ENCODE measurements at regions not wholly inside any gene's neighbourhood (a gene's known extent, or its start where the extent isn't known, plus 50 kb on each side); places are given as distances from the start of the nearest gene placed in this dataset.

DNA sequence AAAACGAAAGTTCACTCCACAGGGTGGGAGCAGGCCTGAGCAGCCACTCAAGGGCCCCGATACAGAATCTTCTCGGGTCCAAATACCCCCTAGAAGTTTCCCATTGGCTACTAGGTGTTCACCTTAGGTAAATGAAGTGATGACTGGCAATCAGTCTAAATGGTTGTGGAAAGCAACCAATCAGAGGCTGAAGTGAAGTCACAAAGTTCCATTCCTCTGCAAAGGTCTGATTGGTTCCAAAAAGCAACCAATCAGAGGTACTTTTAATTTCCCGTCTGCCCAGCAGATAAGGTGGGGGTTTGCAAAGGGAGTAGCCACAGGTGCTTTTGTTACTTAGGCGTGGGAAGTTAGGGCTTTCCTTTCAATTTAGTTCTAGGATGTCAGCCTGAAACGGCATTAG is 58.2 kb upstream of the NKAP start:
- TF ChIP-seq, protein P1, sequence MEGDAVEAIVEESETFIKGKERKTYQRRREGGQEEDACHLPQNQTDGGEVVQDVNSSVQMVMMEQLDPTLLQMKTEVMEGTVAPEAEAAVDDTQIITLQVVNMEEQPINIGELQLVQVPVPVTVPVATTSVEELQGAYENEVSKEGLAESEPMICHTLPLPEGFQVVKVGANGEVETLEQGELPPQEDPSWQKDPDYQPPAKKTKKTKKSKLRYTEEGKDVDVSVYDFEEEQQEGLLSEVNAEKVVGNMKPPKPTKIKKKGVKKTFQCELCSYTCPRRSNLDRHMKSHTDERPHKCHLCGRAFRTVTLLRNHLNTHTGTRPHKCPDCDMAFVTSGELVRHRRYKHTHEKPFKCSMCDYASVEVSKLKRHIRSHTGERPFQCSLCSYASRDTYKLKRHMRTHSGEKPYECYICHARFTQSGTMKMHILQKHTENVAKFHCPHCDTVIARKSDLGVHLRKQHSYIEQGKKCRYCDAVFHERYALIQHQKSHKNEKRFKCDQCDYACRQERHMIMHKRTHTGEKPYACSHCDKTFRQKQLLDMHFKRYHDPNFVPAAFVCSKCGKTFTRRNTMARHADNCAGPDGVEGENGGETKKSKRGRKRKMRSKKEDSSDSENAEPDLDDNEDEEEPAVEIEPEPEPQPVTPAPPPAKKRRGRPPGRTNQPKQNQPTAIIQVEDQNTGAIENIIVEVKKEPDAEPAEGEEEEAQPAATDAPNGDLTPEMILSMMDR (IDR thresholded peaks at IDR 0.05): no peak
- TF ChIP-seq POLR2AphosphoS5 (IDR thresholded peaks at IDR 0.05) (no peak), POLR2A (IDR thresholded peaks at IDR 0.05) (no peak)
